GM20000 (cell line): ENCODE measurements at regions not wholly inside any gene's neighbourhood (a gene's known extent, or its start where the extent isn't known, plus 50 kb on each side); places are given as distances from the start of the nearest gene placed in this dataset.

Experiments used
- DNase-seq: peaks from one replicate; pipeline ENCODE4 v3.0.0; 2012; ENCODE audit warnings: low spot score
- TF ChIP-seq, protein P1 (sequence below): IDR thresholded peaks from 2 replicates; pipeline ENCODE4 v1.5.1; 2012; ENCODE audit warnings: mild to moderate bottlenecking, control low read depth; ENCODE audit errors: extremely low read depth, missing control alignments

DNA sequence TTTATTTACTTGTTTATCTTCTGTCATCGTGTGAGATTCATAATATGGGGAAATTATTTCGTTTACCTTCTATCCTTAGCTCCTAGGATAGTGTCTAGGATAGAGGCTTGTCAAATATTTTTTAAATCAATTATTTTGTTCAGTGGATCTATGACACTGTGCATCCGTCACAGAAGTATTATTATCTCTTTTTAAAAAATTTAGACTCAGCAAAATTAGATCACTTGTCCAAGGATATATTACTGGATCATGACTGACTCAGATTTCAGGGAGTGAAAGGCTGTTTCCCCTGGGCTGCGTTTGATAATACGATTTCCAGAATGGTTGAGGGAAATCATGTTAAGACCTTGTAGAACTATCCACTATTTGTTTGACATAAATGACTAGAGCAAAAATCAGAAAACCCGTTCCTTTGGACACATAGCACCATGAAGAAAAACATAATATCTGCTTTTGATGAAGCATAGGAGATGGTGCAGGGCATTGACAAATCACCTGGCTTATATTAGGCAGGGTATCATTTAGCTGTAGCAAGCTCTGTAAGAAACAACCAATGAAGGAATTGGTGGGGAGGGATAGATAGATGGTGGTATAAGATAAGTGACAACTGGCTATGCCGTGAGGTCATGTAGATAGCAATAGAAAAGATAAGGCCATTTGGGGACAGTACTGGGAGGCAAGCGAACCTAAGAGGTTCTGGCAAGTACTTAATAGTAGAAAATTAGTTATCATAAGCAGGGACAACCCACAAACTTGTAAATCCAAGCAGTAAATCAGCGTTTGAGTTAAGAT lies 465.2 kb upstream of the MAN1A1 start:
- no peak for DNase-seq
- TF ChIP-seq, protein P1, sequence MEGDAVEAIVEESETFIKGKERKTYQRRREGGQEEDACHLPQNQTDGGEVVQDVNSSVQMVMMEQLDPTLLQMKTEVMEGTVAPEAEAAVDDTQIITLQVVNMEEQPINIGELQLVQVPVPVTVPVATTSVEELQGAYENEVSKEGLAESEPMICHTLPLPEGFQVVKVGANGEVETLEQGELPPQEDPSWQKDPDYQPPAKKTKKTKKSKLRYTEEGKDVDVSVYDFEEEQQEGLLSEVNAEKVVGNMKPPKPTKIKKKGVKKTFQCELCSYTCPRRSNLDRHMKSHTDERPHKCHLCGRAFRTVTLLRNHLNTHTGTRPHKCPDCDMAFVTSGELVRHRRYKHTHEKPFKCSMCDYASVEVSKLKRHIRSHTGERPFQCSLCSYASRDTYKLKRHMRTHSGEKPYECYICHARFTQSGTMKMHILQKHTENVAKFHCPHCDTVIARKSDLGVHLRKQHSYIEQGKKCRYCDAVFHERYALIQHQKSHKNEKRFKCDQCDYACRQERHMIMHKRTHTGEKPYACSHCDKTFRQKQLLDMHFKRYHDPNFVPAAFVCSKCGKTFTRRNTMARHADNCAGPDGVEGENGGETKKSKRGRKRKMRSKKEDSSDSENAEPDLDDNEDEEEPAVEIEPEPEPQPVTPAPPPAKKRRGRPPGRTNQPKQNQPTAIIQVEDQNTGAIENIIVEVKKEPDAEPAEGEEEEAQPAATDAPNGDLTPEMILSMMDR = no peak

DNA sequence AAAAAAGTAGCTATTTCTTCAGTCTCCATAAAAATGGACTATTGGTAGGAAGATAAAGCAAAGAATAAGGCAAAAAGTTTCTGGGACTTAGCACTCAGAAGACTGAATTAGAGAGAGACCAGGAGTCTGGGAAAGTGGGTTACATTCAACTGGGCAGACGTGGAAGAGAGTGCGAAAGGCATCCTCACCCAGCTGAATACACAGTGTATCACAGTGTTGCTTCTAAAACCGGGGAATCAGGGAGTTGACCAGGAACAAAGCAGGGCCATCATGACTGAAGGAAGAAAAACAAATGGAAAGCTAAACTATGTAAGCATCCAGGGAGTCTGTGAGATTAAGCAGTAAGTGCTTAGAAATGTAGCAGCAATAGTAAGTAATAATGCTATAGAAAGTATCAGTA lies 452.9 kb upstream of the MAN1A1 start:
- TF ChIP-seq, protein P1 = no peak
- DNase-seq = no peak

DNA sequence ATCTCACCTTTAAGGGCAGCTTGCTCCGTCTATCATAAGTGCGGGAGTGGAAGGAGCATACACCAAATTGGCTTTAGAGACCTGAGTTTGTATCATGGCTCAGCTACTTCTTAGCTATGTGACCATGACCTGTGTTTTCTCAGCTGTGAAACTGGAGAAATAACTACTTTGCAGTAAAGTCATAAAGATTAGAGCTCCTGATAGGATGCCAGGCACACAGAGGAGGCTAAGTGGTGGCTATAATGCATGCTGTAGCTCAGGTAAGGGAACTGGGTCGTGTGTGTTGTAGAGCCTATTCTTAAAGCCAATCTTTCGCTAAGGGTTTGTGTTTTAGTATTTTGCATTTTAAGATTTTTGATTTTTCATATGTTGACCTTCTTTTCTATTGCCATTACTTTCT lies 451.5 kb upstream of the MAN1A1 start:
- TF ChIP-seq, protein P1 = no peak
- DNase-seq = no peak

- no peak for DNase-seq
- TF ChIP-seq, protein P1 = no peak
Measured at GRCh38 chr6:119800526-119800925, 451.0 kb upstream of the MAN1A1 start.

DNA sequence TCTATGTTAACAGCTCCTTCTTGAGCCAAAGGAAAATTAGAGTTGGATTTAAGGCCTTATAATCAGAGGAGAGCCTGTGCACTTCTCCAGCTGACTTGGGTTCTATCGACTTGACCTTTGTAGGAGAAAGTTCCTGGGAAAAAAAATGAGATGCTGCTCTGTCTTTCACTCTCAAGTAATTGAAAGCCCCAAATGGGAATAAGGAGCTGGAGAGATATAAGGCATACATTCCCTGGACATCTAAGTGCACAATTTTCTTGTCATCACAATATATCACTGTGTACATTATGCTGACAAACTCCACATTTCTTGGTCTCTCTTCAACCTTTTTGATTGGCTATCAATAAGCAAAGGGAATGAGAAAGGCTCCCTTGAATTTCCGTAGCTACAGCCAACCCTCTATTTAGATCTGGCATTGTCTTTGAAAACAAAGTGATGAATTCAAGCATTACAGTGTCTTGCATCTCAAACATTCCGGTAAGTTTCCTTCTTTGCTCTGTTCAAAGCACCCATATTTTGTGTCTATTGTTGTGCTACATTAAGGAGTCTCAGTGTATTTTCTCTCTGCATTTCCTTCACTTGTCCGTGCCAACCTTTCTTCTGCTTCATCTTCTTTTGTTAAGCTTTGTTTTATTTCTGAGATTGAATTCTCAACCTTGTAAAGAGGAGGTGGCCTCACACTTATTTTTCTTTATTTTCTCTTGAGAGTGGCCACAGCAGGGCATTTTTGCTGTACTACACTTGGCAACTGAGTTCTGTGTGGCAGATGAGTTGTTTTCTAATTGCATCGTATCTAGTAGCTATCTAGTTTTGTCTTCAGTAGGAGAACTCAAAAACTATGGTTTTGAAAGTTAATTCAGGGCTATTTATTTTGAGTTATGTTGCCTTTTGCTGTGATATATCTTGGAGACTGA lies 450.3 kb upstream of the MAN1A1 start:
- TF ChIP-seq, protein P1 = no peak
- DNase-seq = no peak

- no peak for DNase-seq
Measured at GRCh38 chr6:119791736-119792135, 442.2 kb upstream of the MAN1A1 start.

More at GRCh38 chr6:119791736-119792135, 442.2 kb upstream of the MAN1A1 start:
- TF ChIP-seq, protein P1 = no peak
